Lower lobe of right lung (tissue), 2 donors: ENCODE measurements at regions not wholly inside any gene's neighbourhood (a gene's known extent, or its start where the extent isn't known, plus 50 kb on each side); places are given as distances from the start of the nearest gene placed in this dataset.

Source experiments
- ATAC-seq, 2 donors: fragments of 200-7000 bp; cut with Tn5 transposase; one replicate each; pipeline ENCODE4 v1.9.1; 2020 to 2022; ENCODE audit warnings: mild to moderate bottlenecking in 2 of 2, moderate library complexity in 2 of 2
- DNase-seq: peaks from one replicate; pipeline ENCODE4 v3.0.0-alpha.2; 2020
- H3K27ac ChIP-seq: fragments of 200-600 bp; one replicate; pipeline ENCODE4 v1.8.0; 2022
- H3K27me3 ChIP-seq: fragments of 200-600 bp; one replicate; pipeline ENCODE4 v1.8.0; 2022; ENCODE audit warnings: low read depth
- H3K36me3 ChIP-seq: fragments of 200-600 bp; one replicate; pipeline ENCODE4 v1.8.0; 2022; ENCODE audit warnings: mild to moderate bottlenecking
- H3K4me1 ChIP-seq: fragments of 200-600 bp; one replicate; pipeline ENCODE4 v1.8.0; 2022
- H3K4me3 ChIP-seq: fragments of 200-600 bp; one replicate; pipeline ENCODE4 v1.8.0; 2022; ENCODE audit warnings: mild to moderate bottlenecking
- H3K9me3 ChIP-seq: fragments of 200-600 bp; one replicate; pipeline ENCODE4 v1.8.0; 2022
- CTCF ChIP-seq: fragments of 200-600 bp; IDR thresholded peaks from one replicate; pipeline ENCODE4 v1.8.0; 2022; ENCODE audit warnings: antibody characterized with exemption, mild to moderate bottlenecking
- intact Hi-C: fragments of 100-400 bp; cut with DNase I; formaldehyde crosslinking; loops from one replicate; pipeline ENCODE4 v1.11.0; 2022
- donor health status: DM: no; HTN: yes; CAD: no; lungs with severe emphysema.

DNA sequence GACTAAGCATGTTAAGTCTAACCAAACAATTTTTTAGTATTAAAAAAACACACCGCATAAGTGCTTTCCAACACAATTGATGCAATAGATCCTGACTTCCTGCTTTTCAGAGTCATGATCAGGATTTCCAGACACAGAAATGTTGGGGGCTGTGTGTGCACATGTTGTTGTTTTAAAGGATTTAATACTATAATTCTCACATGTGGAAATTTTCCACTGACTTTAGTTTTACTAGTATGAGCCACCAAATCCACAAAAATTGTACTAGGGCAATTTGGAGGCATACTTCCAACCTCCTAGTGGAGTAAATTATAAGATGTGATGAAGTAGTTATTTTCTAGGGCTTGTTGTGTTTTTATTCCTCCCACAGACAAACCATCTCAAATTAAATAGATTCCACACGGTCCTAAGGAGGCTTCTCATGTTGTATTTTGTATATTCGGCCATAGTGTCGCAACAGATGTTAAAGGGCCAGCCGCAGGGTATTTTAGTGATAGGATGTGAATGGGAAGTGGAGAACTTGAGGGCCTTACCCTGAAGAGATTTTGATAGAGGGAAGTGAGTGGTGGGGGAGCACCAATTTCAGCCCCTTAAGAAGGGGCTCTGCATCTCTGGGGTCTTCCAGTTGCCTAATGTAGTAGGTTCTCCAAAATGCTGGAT, 108.9 kb upstream of the KLF7 start:
- H3K27ac ChIP-seq: no peak overlapping the region
- no peak for TF ChIP-seq CTCF
- H3K27me3 ChIP-seq: no peaks in the 10 kb centered on the region
- ATAC-seq (no peak), DNase-seq (no peak)
- no peak overlapping the region for H3K4me3 ChIP-seq
- H3K4me1 ChIP-seq: no peaks in the 10 kb centered on the region
- H3K9me3 ChIP-seq: no peaks in the 10 kb centered on the region
- no peaks in the 10 kb centered on the region for H3K36me3 ChIP-seq
- intact Hi-C loops: no loop called here

- Histone ChIP-seq H3K27me3 (no peaks in the 10 kb centered on the region), H3K27ac (no peak overlapping the region), H3K36me3 (no peaks in the 10 kb centered on the region), H3K4me3 (no peak overlapping the region), H3K9me3 (no peaks in the 10 kb centered on the region), H3K4me1 (no peaks in the 10 kb centered on the region)
- ATAC-seq (no peak), DNase-seq (no peak)
- no peak for TF ChIP-seq CTCF
- intact Hi-C loops: no loop called here
Measured at GRCh38 chr2:207275779-207276178, 110.0 kb upstream of the KLF7 start.

- no peaks in the 10 kb centered on the region for H3K4me1 ChIP-seq
- no peaks in the 10 kb centered on the region for H3K27me3 ChIP-seq
- no peak overlapping the region for H3K27ac ChIP-seq
- no peaks in the 10 kb centered on the region for H3K9me3 ChIP-seq
- no peak for TF ChIP-seq CTCF
- H3K4me3 ChIP-seq: no peak overlapping the region
- ATAC-seq (no peak), DNase-seq (no peak)
- H3K36me3 ChIP-seq: no peaks in the 10 kb centered on the region
- intact Hi-C loops: no loop called here
Measured at GRCh38 chr2:207276248-207276647, 110.5 kb upstream of the KLF7 start.

DNA sequence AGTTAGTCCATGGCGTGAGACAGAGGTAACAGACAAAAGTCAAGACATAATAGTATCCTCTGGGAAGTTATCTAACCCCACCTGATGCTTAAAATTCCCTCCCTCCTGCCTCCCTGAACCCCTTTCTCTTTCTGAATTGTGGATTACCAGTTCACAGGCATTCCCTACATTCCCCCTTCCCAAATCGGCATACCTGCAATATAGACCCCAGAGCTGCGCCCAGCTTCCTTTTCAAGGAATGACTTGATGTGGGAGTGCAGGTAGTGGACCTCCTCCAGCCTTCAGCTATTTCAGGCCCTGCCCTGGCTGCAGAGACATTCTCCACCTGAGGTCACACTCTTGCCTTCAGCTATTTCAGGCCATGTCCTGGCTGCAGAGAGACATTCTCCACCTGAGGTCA, 111.1 kb upstream of the KLF7 start:
- H3K27ac ChIP-seq: no peak overlapping the region
- intact Hi-C loops: no loop called here
- TF ChIP-seq CTCF: no peak
- H3K36me3 ChIP-seq: no peaks in the 10 kb centered on the region
- H3K27me3 ChIP-seq: no peaks in the 10 kb centered on the region
- no peak for DNase-seq
- no peak overlapping the region for H3K4me3 ChIP-seq
- H3K9me3 ChIP-seq: no peaks in the 10 kb centered on the region
- no peak for ATAC-seq
- H3K4me1 ChIP-seq: no peaks in the 10 kb centered on the region

- intact Hi-C loops: no loop called here
- no peak overlapping the region for H3K4me3 ChIP-seq
- TF ChIP-seq CTCF: no peak
- ATAC-seq: no peak
- no peaks in the 10 kb centered on the region for H3K27me3 ChIP-seq
- H3K27ac ChIP-seq: no peak overlapping the region
- no peaks in the 10 kb centered on the region for H3K36me3 ChIP-seq
- DNase-seq: no peak
- peaks cover 14% of the 10 kb centered on the region for H3K4me1 ChIP-seq
- no peaks in the 10 kb centered on the region for H3K9me3 ChIP-seq
Measured at GRCh38 chr2:207279520-207279919, 113.8 kb upstream of the KLF7 start.
